Caco-2 (cell line): ENCODE measurements at regions not wholly inside any gene's neighbourhood (a gene's known extent, or its start where the extent isn't known, plus 50 kb on each side); places are given as distances from the start of the nearest gene placed in this dataset.

Experiments
- BruUV-seq: library from RNA; stranded (reverse); fragments of 400-500 nt; replicated peaks from 2 replicates; lab custom pipeline; 2021; lab: Mats Ljungman, UMichigan
- CTCF ChIA-PET: fragments of 300-600 bp; sonication (Branson Sonifier 250); formaldehyde crosslinking; loops from one replicate; lab custom pipeline; 2022; ENCODE audit warnings: antibody characterized with exemption; lab: Charles Lee
- POLR2A ChIA-PET: fragments of 300-600 bp; sonication (Branson Sonifier 250); formaldehyde crosslinking; loops from one replicate; lab custom pipeline; 2022; ENCODE audit warnings: antibody characterized with exemption; lab: Charles Lee
- DNase-seq, 2 experiments: peaks; one replicate each; pipeline versions ENCODE4 v3.0.0 to v3.0.0-alpha.2; 2020 to 2022
- H3K27me3 ChIP-seq: replicated peaks from 2 replicates; pipeline ENCODE4 v1.6.0; 2011; ENCODE audit warnings: low read length; ENCODE audit not compliant: control insufficient read depth, insufficient read depth
- H3K36me3 ChIP-seq: 2 replicates; pipeline ENCODE4 v1.5.1; 2011; ENCODE audit warnings: low read length; ENCODE audit not compliant: control insufficient read depth, insufficient read depth
- H3K4me1 ChIP-seq: fragments of 250-450 bp; sonication (Bioruptor Pico); 2 replicates; pipeline ENCODE4 v1.5.1; 2020; ENCODE audit warnings: mild to moderate bottlenecking
- H3K4me3 ChIP-seq: 2 replicates; pipeline ENCODE4 v1.5.1; 2011; ENCODE audit warnings: low read depth, mild to moderate bottlenecking, control low read depth, low read length
- H3K9me3 ChIP-seq: fragments of 250-450 bp; sonication (Bioruptor Pico); 2 replicates; pipeline ENCODE4 v1.5.1; 2020; ENCODE audit warnings: mild to moderate bottlenecking, moderate library complexity
- H3K27ac Mint-ChIP-seq: one replicate; pipeline ENCODE4 v1.8.0; 2022; ENCODE audit warnings: mixed read lengths; ENCODE audit not compliant: unreplicated experiment
- H3K27me3 Mint-ChIP-seq: one replicate; pipeline ENCODE4 v1.8.0; 2022; ENCODE audit warnings: mixed read lengths; ENCODE audit not compliant: insufficient read depth, unreplicated experiment
- H3K36me3 Mint-ChIP-seq: one replicate; pipeline ENCODE4 v1.8.0; 2022; ENCODE audit warnings: mild to moderate bottlenecking, mixed read lengths; ENCODE audit not compliant: insufficient read depth, unreplicated experiment
- H3K4me1 Mint-ChIP-seq: one replicate; pipeline ENCODE4 v1.8.0; 2022; ENCODE audit warnings: low read depth, mixed read lengths; ENCODE audit not compliant: unreplicated experiment
- H3K4me3 Mint-ChIP-seq: one replicate; pipeline ENCODE4 v1.8.0; 2022; ENCODE audit warnings: mild to moderate bottlenecking, moderate library complexity, mixed read lengths; ENCODE audit not compliant: unreplicated experiment
- H3K9me3 Mint-ChIP-seq: one replicate; pipeline ENCODE4 v1.8.0; 2022; ENCODE audit warnings: mixed read lengths; ENCODE audit not compliant: unreplicated experiment
- CTCF ChIP-seq, 2 experiments: fragments of 200-600 bp in 1 of 2; IDR thresholded peaks; 1 replicate in 1 of 2; 2 replicates in 1 of 2; pipeline versions ENCODE4 v1.5.1 to v1.8.0; 2011 to 2022; ENCODE audit warnings: antibody characterized with exemption in 1 of 2, control low read depth in 1 of 2, inconsistent platforms in 1 of 2, low read depth in 1 of 2, low read length in 1 of 2, mild to moderate bottlenecking in 1 of 2, moderate library complexity in 1 of 2; ENCODE audit not compliant: insufficient read depth in 1 of 2, severe bottlenecking in 1 of 2, unreplicated experiment in 1 of 2
- intact Hi-C: fragments of 100-400 bp; cut with micrococcal nuclease; formaldehyde crosslinking; loops from one replicate; pipeline ENCODE4 v1.10.0; 2022; ENCODE audit not compliant: unreplicated experiment

- ChIA-PET POLR2A (no interaction called here), CTCF (no interaction called here)
- intact Hi-C loops, result no loop called here
- no peak overlapping the region for H3K27ac Mint-ChIP-seq
- Histone ChIP-seq H3K27me3 (no peaks in the 10 kb centered on the region), H3K4me1 (no peaks in the 10 kb centered on the region), H3K9me3 (no peaks in the 10 kb centered on the region), H3K4me3 (no peak overlapping the region), H3K36me3 (no peaks in the 10 kb centered on the region)
- peaks cover 6% of the 10 kb centered on the region for H3K27me3 Mint-ChIP-seq
- peaks cover 4% of the 10 kb centered on the region for H3K36me3 Mint-ChIP-seq
- no peak for DNase-seq
- H3K4me1 Mint-ChIP-seq, result no peaks in the 10 kb centered on the region
- H3K4me3 Mint-ChIP-seq, result no peak overlapping the region
- no peaks in the 10 kb centered on the region for H3K9me3 Mint-ChIP-seq
- no TSS peak for BruUV-seq
- TF ChIP-seq CTCF (IDR thresholded peaks at IDR 0.05; ENCODE audit: insufficient read depth in 1 of 2, low read depth in 1 of 2, low read length in 1 of 2, severe bottlenecking in 1 of 2, unreplicated experiment in 1 of 2), result no peak
These were observed 864.3 kb downstream of the TBC1D22A start for GRCh38 chr22:47626428-47627390.

GRCh38 chr22:47625531-47626427 is 863.3 kb downstream of the TBC1D22A start:
- Mint-ChIP-seq H3K27ac (no peak overlapping the region), H3K4me3 (no peak overlapping the region), H3K36me3 (peaks cover 2% of the 10 kb centered on the region), H3K9me3 (no peaks in the 10 kb centered on the region), H3K27me3 (peaks cover 6% of the 10 kb centered on the region), H3K4me1 (no peaks in the 10 kb centered on the region)
- Histone ChIP-seq H3K4me1 (no peaks in the 10 kb centered on the region), H3K27me3 (no peaks in the 10 kb centered on the region), H3K9me3 (no peaks in the 10 kb centered on the region), H3K4me3 (no peak overlapping the region), H3K36me3 (no peaks in the 10 kb centered on the region)
- DNase-seq, result no peak
- ChIA-PET CTCF (no interaction called here), POLR2A (no interaction called here)
- intact Hi-C loops, result no loop called here
- TF ChIP-seq CTCF (IDR thresholded peaks at IDR 0.05; ENCODE audit: insufficient read depth in 1 of 2, low read depth in 1 of 2, low read length in 1 of 2, severe bottlenecking in 1 of 2, unreplicated experiment in 1 of 2), result no peak
- BruUV-seq, result no TSS peak

GRCh38 chr22:47625013-47625385 is 862.5 kb downstream of the TBC1D22A start:
- no peaks in the 10 kb centered on the region for H3K9me3 Mint-ChIP-seq

More at GRCh38 chr22:47625013-47625385, 862.5 kb downstream of the TBC1D22A start:
- Histone ChIP-seq H3K4me1 (no peaks in the 10 kb centered on the region), H3K4me3 (no peak overlapping the region), H3K9me3 (no peaks in the 10 kb centered on the region), H3K36me3 (no peaks in the 10 kb centered on the region), H3K27me3 (no peaks in the 10 kb centered on the region)
- ChIA-PET POLR2A (no interaction called here), CTCF (no interaction called here)
- Mint-ChIP-seq H3K4me1 (no peaks in the 10 kb centered on the region), H3K27me3 (peaks cover 6% of the 10 kb centered on the region), H3K27ac (no peak overlapping the region), H3K4me3 (no peak overlapping the region), H3K36me3 (no peaks in the 10 kb centered on the region)
- intact Hi-C loops, result no loop called here
- BruUV-seq, result no TSS peak
- no peak for TF ChIP-seq CTCF (IDR thresholded peaks at IDR 0.05; ENCODE audit: insufficient read depth in 1 of 2, low read depth in 1 of 2, low read length in 1 of 2, severe bottlenecking in 1 of 2, unreplicated experiment in 1 of 2)
- no peak for DNase-seq
